MCF 10A (cell line): ENCODE measurements at regions not wholly inside any gene's neighbourhood (a gene's known extent, or its start where the extent isn't known, plus 50 kb on each side); places are given as distances from the start of the nearest gene placed in this dataset.

Experiments
- BruUV-seq: library from RNA; stranded (reverse); fragments of 400-500 nt; replicated peaks from 2 replicates; lab custom pipeline; 2021; lab: Mats Ljungman, UMichigan
- CTCF ChIA-PET: fragments of 300-600 bp; sonication (Branson Sonifier 250); formaldehyde crosslinking; extraction: SDS; loops from one replicate; lab custom pipeline; 2021; ENCODE audit warnings: antibody characterized with exemption, inconsistent platforms; lab: Yijun Ruan, JAX
- POLR2A ChIA-PET: fragments of 300-600, 350-650 bp; sonication (Branson Sonifier 250); formaldehyde crosslinking; extraction: SDS; loops from one replicate; lab custom pipeline; 2020; ENCODE audit warnings: antibody characterized with exemption, inconsistent platforms; lab: Yijun Ruan, JAX
- DNase-seq: peaks from one replicate; pipeline ENCODE4 v3.0.0-alpha.2; 2018; ENCODE audit not compliant: unreplicated experiment
- H3K27ac Mint-ChIP-seq: one replicate; pipeline ENCODE4 v1.8.0; 2022; ENCODE audit warnings: mild to moderate bottlenecking, low read depth, mixed read lengths; ENCODE audit not compliant: unreplicated experiment
- H3K27me3 Mint-ChIP-seq: one replicate; pipeline ENCODE4 v1.8.0; 2022; ENCODE audit warnings: mixed read lengths; ENCODE audit not compliant: insufficient read depth, unreplicated experiment
- H3K36me3 Mint-ChIP-seq: one replicate; pipeline ENCODE4 v1.8.0; 2022; ENCODE audit warnings: mild to moderate bottlenecking, moderate library complexity, mixed read lengths; ENCODE audit not compliant: insufficient read depth, unreplicated experiment
- H3K4me1 Mint-ChIP-seq: one replicate; pipeline ENCODE4 v1.8.0; 2022; ENCODE audit warnings: mixed read lengths; ENCODE audit not compliant: insufficient read depth, unreplicated experiment
- H3K4me3 Mint-ChIP-seq: one replicate; pipeline ENCODE4 v1.8.0; 2022; ENCODE audit warnings: mild to moderate bottlenecking, moderate library complexity, mixed read lengths; ENCODE audit not compliant: unreplicated experiment
- H3K9me3 Mint-ChIP-seq: one replicate; pipeline ENCODE4 v1.8.0; 2022; ENCODE audit warnings: mixed read lengths; ENCODE audit not compliant: unreplicated experiment
- CTCF ChIP-seq: fragments of 200-600 bp; IDR thresholded peaks from one replicate; pipeline ENCODE4 v1.8.0; 2022; ENCODE audit warnings: antibody characterized with exemption, mild to moderate bottlenecking; ENCODE audit not compliant: unreplicated experiment
- intact Hi-C: fragments of 100-400 bp; cut with micrococcal nuclease; formaldehyde crosslinking; loops from 2 replicates; pipeline ENCODE4 v1.14.1; 2022

- Mint-ChIP-seq H3K27me3 (no peaks in the 10 kb centered on the region), H3K4me1 (no peaks in the 10 kb centered on the region), H3K36me3 (no peaks in the 10 kb centered on the region), H3K4me3 (no peak overlapping the region), H3K9me3 (no peaks in the 10 kb centered on the region), H3K27ac (no peak overlapping the region)
- CTCF ChIA-PET, result interaction anchor here (0.7 kb wide), 1 partner anchor 11 kb away, joined by 5 read pairs; no protein-coding TSS in a partner anchor
- BruUV-seq, result no TSS peak
- DNase-seq, result no peak
- POLR2A ChIA-PET, result interaction anchor here (0.6 kb wide), 1 partner anchor 29 kb away, joined by 3 read pairs; no protein-coding TSS in a partner anchor
- intact Hi-C loops, result no loop called here
- no peak for TF ChIP-seq CTCF
Observed at GRCh38 chr5:19247302-19247701, 740.7 kb downstream of the CDH18 start.

GRCh38 chr5:19256036-19256435 lies 732.0 kb downstream of the CDH18 start:
- no peaks in the 10 kb centered on the region for H3K36me3 Mint-ChIP-seq
- no peaks in the 10 kb centered on the region for H3K9me3 Mint-ChIP-seq
- BruUV-seq, result no TSS peak
- H3K4me3 Mint-ChIP-seq, result no peak overlapping the region
- POLR2A ChIA-PET, result interaction anchor here (0.7 to 1.3 kb wide), 3 partner anchors 9 to 58 kb away, joined by 3 to 4 read pairs (median 4); no protein-coding TSS in a partner anchor
- TF ChIP-seq CTCF, result no peak
- no peak overlapping the region for H3K27ac Mint-ChIP-seq
- intact Hi-C loops, result no loop called here
- no peaks in the 10 kb centered on the region for H3K27me3 Mint-ChIP-seq
- CTCF ChIA-PET, result interaction anchor here (0.6 to 1.2 kb wide), 2 partner anchors 292 to 484 kb away, joined by 3 read pairs; no protein-coding TSS in a partner anchor
- peaks cover 6% of the 10 kb centered on the region for H3K4me1 Mint-ChIP-seq
- no peak for DNase-seq

- no peaks in the 10 kb centered on the region for H3K36me3 Mint-ChIP-seq
- peaks cover under 1% of the 10 kb centered on the region for H3K4me1 Mint-ChIP-seq
- intact Hi-C loops, result no loop called here
- ChIA-PET POLR2A (interaction anchor here (0.8 kb wide), 1 partner anchor 727 kb away, joined by 3 read pairs; no protein-coding TSS in a partner anchor), CTCF (interaction anchor here (0.7 kb wide), 1 partner anchor 30 kb away, joined by 4 read pairs; no protein-coding TSS in a partner anchor)
- DNase-seq, result no peak
- TF ChIP-seq CTCF, result no peak
- BruUV-seq, result no TSS peak
- no peaks in the 10 kb centered on the region for H3K9me3 Mint-ChIP-seq
- no peak overlapping the region for H3K27ac Mint-ChIP-seq
- H3K27me3 Mint-ChIP-seq, result no peaks in the 10 kb centered on the region
- no peak overlapping the region for H3K4me3 Mint-ChIP-seq
Observed at GRCh38 chr5:19258686-19259085, 729.3 kb downstream of the CDH18 start.

GRCh38 chr5:19261879-19262278 lies 726.1 kb downstream of the CDH18 start:
- intact Hi-C loops, result no loop called here
- H3K27me3 Mint-ChIP-seq, result no peaks in the 10 kb centered on the region
- DNase-seq, result no peak
- H3K4me1 Mint-ChIP-seq, result no peaks in the 10 kb centered on the region
- no peaks in the 10 kb centered on the region for H3K36me3 Mint-ChIP-seq
- no peak overlapping the region for H3K4me3 Mint-ChIP-seq
- no peak overlapping the region for H3K27ac Mint-ChIP-seq
- H3K9me3 Mint-ChIP-seq, result no peaks in the 10 kb centered on the region
- BruUV-seq, result no TSS peak
- CTCF ChIA-PET, result interaction anchor here (0.6 kb wide), 1 partner anchor 130 kb away, joined by 3 read pairs; no protein-coding TSS in a partner anchor
- POLR2A ChIA-PET, result no interaction called here
- TF ChIP-seq CTCF, result no peak
